Esophagus (tissue), 2 donors: ENCODE measurements at regions not wholly inside any gene's neighbourhood (a gene's known extent, or its start where the extent isn't known, plus 50 kb on each side); places are given as distances from the start of the nearest gene placed in this dataset.
"Not testable (repeated sequence)": the region's sequence is repeated elsewhere in the genome, so short reads cannot be mapped to it uniquely, and the experiment has no call there.

Source experiments
- H3K27ac ChIP-seq, 2 donors: one replicate each; pipeline ENCODE4 v1.5.1; 2013; ENCODE audit warnings: low read depth in 2 of 2, mild to moderate bottlenecking in 2 of 2, inconsistent platforms in 1 of 2, low read length in 1 of 2, moderate library complexity in 1 of 2
- H3K27me3 ChIP-seq, 2 donors: one replicate each; pipeline ENCODE4 v1.6.1; 2013; ENCODE audit warnings: low read length in 2 of 2, control low read depth in 1 of 2, mild to moderate bottlenecking in 1 of 2; ENCODE audit not compliant: insufficient read depth in 2 of 2, control insufficient read depth in 1 of 2
- H3K36me3 ChIP-seq, 2 donors: one replicate each; pipeline ENCODE4 v1.6.1; 2013; ENCODE audit warnings: low read length in 1 of 2; ENCODE audit not compliant: control insufficient read depth in 2 of 2, insufficient read depth in 2 of 2
- H3K4me1 ChIP-seq, 2 donors: one replicate each; pipeline ENCODE4 v1.6.1; 2013; ENCODE audit warnings: low read length in 1 of 2; ENCODE audit not compliant: control insufficient read depth in 2 of 2, insufficient read depth in 2 of 2
- H3K4me3 ChIP-seq, 2 donors: one replicate each; pipeline ENCODE4 v1.5.1; 2013; ENCODE audit warnings: low read length in 2 of 2, mild to moderate bottlenecking in 2 of 2, low read depth in 1 of 2, moderate library complexity in 1 of 2
- H3K9me3 ChIP-seq, 2 donors: one replicate each; pipeline ENCODE4 v1.6.1; 2013; ENCODE audit warnings: mild to moderate bottlenecking in 2 of 2, low read depth in 1 of 2, low read length in 1 of 2, moderate library complexity in 1 of 2; ENCODE audit not compliant: control insufficient read depth in 2 of 2, insufficient read depth in 1 of 2
- WGBS, 2 donors: extraction: QIAGEN DNeasy Blood & Tissue Kit; methylation state at CpG; one replicate each; pipeline ENCODE4 v1.1.7; 2013; 5-methylcytosine and 5-hydroxymethylcytosine counted together
- donor health status: healthy with polysubstance abuse.
- donor health status: Bipolar disorder and iron deficiency.

DNA sequence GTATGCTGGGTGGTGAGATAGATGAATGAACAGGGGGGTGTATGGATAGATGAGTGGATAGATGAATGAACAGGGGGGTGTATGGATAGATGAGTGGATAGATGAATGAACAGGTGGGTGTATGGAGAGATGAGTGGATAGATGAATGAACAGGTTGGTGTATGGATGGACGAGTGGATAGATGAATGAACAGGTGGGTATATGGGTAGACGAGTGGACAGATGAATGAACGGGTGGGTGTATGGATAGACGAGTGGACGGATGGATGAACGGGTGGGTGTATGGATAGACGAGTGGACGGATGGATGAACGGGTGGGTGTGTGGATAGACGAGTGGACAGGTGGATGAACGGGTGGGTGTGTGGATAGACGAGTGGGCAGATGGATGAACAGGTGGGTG lies 110.3 kb upstream of the ZNF469 start:
- WGBS, 2 donors = 86 to 89% methylated on average over 12 of the region's 12 CpGs
- H3K4me1 ChIP-seq, H3K36me3 ChIP-seq, H3K9me3 ChIP-seq, H3K27ac ChIP-seq, H3K27me3 ChIP-seq, H3K4me3 ChIP-seq: not testable (repeated sequence)

DNA sequence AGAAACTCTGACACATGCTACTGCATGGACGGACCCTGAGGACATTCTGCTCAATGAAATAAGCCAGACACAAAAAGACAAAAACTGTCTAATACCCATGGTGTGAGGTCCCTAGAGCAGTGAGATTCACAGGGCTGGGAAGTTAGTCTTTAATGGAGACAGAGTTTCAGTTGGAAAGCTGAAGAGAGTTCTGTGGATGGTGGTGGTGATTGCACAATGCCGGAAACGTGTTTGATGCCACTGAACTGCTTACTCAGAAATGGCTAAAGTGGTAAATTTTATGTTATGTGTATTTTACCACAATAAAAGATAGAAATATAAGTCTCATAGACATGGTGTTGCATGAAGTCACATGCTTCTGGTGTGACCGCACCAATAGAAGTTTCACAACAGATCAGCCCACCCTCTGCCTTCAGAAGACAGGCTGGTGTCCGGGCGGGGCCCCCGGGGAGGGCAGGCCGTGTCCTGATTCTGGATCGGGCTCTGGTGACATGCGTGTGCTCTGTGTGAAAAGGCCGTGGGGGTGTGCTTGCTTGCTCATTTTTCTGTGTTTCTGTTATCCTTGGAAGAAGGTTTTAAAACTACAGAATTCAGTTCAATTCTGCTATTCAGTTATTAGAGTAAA lies 108.5 kb upstream of the ZNF469 start:
- H3K4me3 ChIP-seq, H3K36me3 ChIP-seq, H3K27ac ChIP-seq, H3K4me1 ChIP-seq, H3K9me3 ChIP-seq, H3K27me3 ChIP-seq: not testable (repeated sequence)
- 66 to 76% methylated on average over 9 to 11 of the region's 11 CpGs for WGBS, 2 donors

GRCh38 chr16:88274847-88275246 lies 107.9 kb upstream of the ZNF469 start:
- no peaks in the 10 kb centered on the region for H3K4me1 ChIP-seq
- H3K27ac ChIP-seq = no peak overlapping the region
- WGBS, 2 donors = 43% methylated on average over 17 of the region's 17 CpGs
- H3K9me3 ChIP-seq = peaks cover 0 to 2% of the 10 kb centered on the region in 2 donors
- H3K27me3 ChIP-seq = no peaks in the 10 kb centered on the region
- H3K36me3 ChIP-seq = no peaks in the 10 kb centered on the region
- H3K4me3 ChIP-seq = no peak overlapping the region

GRCh38 chr16:88275336-88276122 lies 107.2 kb upstream of the ZNF469 start:
- not testable (repeated sequence) for H3K27me3 ChIP-seq, H3K4me1 ChIP-seq, H3K9me3 ChIP-seq, H3K27ac ChIP-seq, H3K4me3 ChIP-seq, H3K36me3 ChIP-seq
- WGBS, 2 donors = 80 to 83% methylated on average over 18 to 21 of the region's 21 CpGs

GRCh38 chr16:88276123-88276588 lies 106.6 kb upstream of the ZNF469 start:
- H3K36me3 ChIP-seq, H3K4me3 ChIP-seq, H3K27me3 ChIP-seq, H3K9me3 ChIP-seq, H3K27ac ChIP-seq, H3K4me1 ChIP-seq: not testable (repeated sequence)
- 71 to 75% methylated on average over 12 to 13 of the region's 13 CpGs for WGBS, 2 donors

DNA sequence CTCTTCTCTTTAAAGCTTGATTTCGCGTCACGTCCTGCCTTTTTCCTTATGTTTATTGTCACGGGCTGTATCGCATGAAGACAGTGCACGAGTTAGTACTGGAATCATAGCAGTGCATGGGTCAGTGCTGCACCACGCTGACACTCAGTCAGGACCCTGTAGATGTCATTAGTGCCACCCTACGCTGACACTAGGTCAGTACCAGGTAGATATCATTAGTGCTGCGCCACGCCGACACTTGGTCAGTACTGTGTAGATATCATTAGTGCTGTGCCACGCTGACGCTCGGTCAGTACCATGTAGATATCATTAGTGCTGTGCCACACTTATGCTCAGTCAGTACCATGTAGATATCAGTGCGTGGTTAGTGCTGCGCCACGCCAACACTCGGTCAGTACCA lies 106.2 kb upstream of the ZNF469 start:
- H3K27me3 ChIP-seq = no peaks in the 10 kb centered on the region
- H3K27ac ChIP-seq = no peak overlapping the region
- peaks cover 0 to 8% of the 10 kb centered on the region in 2 donors for H3K9me3 ChIP-seq
- H3K36me3 ChIP-seq = no peaks in the 10 kb centered on the region
- 87 to 91% methylated on average over 18 of the region's 18 CpGs for WGBS, 2 donors
- H3K4me1 ChIP-seq = no peaks in the 10 kb centered on the region
- no peak overlapping the region for H3K4me3 ChIP-seq

GRCh38 chr16:88279998-88280397 lies 102.8 kb upstream of the ZNF469 start:
- no peak overlapping the region for H3K4me3 ChIP-seq
- no peaks in the 10 kb centered on the region for H3K27me3 ChIP-seq
- peaks cover 0 to 7% of the 10 kb centered on the region in 2 donors for H3K4me1 ChIP-seq
- no peaks in the 10 kb centered on the region for H3K36me3 ChIP-seq
- no peak overlapping the region for H3K27ac ChIP-seq
- WGBS, 2 donors = 92 to 95% methylated on average over 18 of the region's 18 CpGs
- peaks cover 2 to 8% of the 10 kb centered on the region in 2 donors for H3K9me3 ChIP-seq

- Histone ChIP-seq H3K4me3 (no peak overlapping the region), H3K27me3 (no peaks in the 10 kb centered on the region), H3K27ac (no peak overlapping the region), H3K36me3 (no peaks in the 10 kb centered on the region), H3K9me3 (peaks cover 2 to 12% of the 10 kb centered on the region in 2 donors), H3K4me1 (peaks cover 0 to 7% of the 10 kb centered on the region in 2 donors)
- 68 to 72% methylated on average over 9 of the region's 9 CpGs for WGBS, 2 donors
These were observed 100.7 kb upstream of the ZNF469 start for GRCh38 chr16:88281858-88282563.

- 38 to 42% methylated on average over 21 of the region's 21 CpGs for WGBS, 2 donors
- H3K4me1 ChIP-seq = peaks cover 0 to 7% of the 10 kb centered on the region in 2 donors
- no peaks in the 10 kb centered on the region for H3K27me3 ChIP-seq
- H3K9me3 ChIP-seq = peaks cover 4 to 12% of the 10 kb centered on the region in 2 donors
- no peak overlapping the region for H3K27ac ChIP-seq
- no peaks in the 10 kb centered on the region for H3K36me3 ChIP-seq
- H3K4me3 ChIP-seq = no peak overlapping the region
These were observed 100.0 kb upstream of the ZNF469 start for GRCh38 chr16:88282564-88283395.
